HEK293T (cell line): ENCODE measurements at regions not wholly inside any gene's neighbourhood (a gene's known extent, or its start where the extent isn't known, plus 50 kb on each side); places are given as distances from the start of the nearest gene placed in this dataset.

ENCODE experiments used
- BHLHE40 ChIP-seq: fragments of 450-650 bp; IDR thresholded peaks from 2 replicates; pipeline ENCODE4 v1.6.1; 2016; ENCODE audit warnings: mild to moderate bottlenecking, moderate library complexity, borderline replicate concordance
- CTBP1 ChIP-seq: fragments of 450-650 bp; IDR thresholded peaks from 2 replicates; pipeline ENCODE4 v1.6.1; 2016; ENCODE audit warnings: borderline replicate concordance
- ELF4 ChIP-seq: fragments of 450-650 bp; IDR thresholded peaks from 2 replicates; pipeline ENCODE4 v1.6.1; 2017; ENCODE audit warnings: antibody characterized with exemption
- FOXA1 ChIP-seq: fragments of 450-650 bp; IDR thresholded peaks from 2 replicates; pipeline ENCODE4 v1.6.1; 2016; ENCODE audit warnings: mild to moderate bottlenecking
- FOXK2 ChIP-seq: fragments of 450-650 bp; IDR thresholded peaks from 2 replicates; pipeline ENCODE4 v1.6.1; 2016; ENCODE audit warnings: mild to moderate bottlenecking
- FOXM1 ChIP-seq: fragments of 450-650 bp; IDR thresholded peaks from 2 replicates; pipeline ENCODE4 v1.6.1; 2017; ENCODE audit warnings: mild to moderate bottlenecking, borderline replicate concordance
- HDGF ChIP-seq: fragments of 450-650 bp; IDR thresholded peaks from 2 replicates; pipeline ENCODE4 v1.6.1; 2017; ENCODE audit warnings: antibody characterized with exemption, borderline replicate concordance
- NFRKB ChIP-seq: fragments of 450-650 bp; IDR thresholded peaks from 2 replicates; pipeline ENCODE4 v1.6.1; 2016; ENCODE audit warnings: mild to moderate bottlenecking, moderate library complexity
- PKNOX1 ChIP-seq: fragments of 450-650 bp; IDR thresholded peaks from 2 replicates; pipeline ENCODE4 v1.6.1; 2016
- SP1 ChIP-seq: fragments of 450-650 bp; IDR thresholded peaks from 2 replicates; pipeline ENCODE4 v1.6.1; 2017
- SUZ12 ChIP-seq: fragments of 450-650 bp; IDR thresholded peaks from 2 replicates; pipeline ENCODE4 v1.6.1; 2016; ENCODE audit warnings: mild to moderate bottlenecking
- TARDBP ChIP-seq: fragments of 450-650 bp; IDR thresholded peaks from 2 replicates; pipeline ENCODE4 v1.6.1; 2016
- ZNF384 ChIP-seq: fragments of 450-650 bp; IDR thresholded peaks from 2 replicates; pipeline ENCODE4 v1.6.1; 2016

DNA sequence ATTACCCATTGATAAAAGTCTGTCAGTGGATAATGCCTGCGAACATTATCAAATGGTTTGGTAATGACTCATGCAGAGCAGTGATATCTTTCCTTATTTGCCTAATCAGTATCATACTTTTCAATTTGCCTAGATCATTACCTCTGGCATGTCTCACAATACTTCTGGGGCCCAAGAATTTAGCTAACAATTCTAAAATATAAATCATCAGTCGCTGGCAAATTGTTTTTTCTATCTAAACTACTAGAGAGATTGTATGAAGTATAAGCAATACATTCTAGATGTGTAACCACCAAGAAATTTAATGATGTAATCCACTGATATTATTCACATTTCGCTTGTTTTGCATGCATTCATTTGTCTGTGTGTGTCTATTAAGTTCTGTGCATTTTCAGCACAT is 191.2 kb upstream of the CDH19 start:
- TF ChIP-seq FOXK2 (no peak), HDGF (no peak), ELF4 (no peak), SUZ12 (no peak), SP1 (no peak), PKNOX1 (no peak), CTBP1 (no peak), TARDBP (no peak), FOXM1 (no peak), ZNF384 (no peak), NFRKB (no peak), BHLHE40 (no peak), FOXA1 (no peak)
